Panc1 (cell line): ENCODE measurements at regions not wholly inside any gene's neighbourhood (a gene's known extent, or its start where the extent isn't known, plus 50 kb on each side); places are given as distances from the start of the nearest gene placed in this dataset.

Experiments
- ATAC-seq: fragments of 200-7000 bp; cut with Tn5 transposase; 2 replicates; pipeline ENCODE4 v1.9.1; 2020; ENCODE audit warnings: mild to moderate bottlenecking, moderate library complexity
- BruUV-seq: library from RNA; stranded (reverse); fragments of 400-500 nt; replicated peaks from 2 replicates; lab custom pipeline; 2021; lab: Mats Ljungman, UMichigan
- CTCF ChIA-PET: fragments of 300-600 bp; sonication (Branson Sonifier 250); formaldehyde crosslinking; loops from one replicate; lab custom pipeline; 2022; ENCODE audit warnings: antibody characterized with exemption; lab: Charles Lee
- POLR2A ChIA-PET: fragments of 300-600 bp; sonication (Branson Sonifier 250); formaldehyde crosslinking; loops from one replicate; lab custom pipeline; 2022; ENCODE audit warnings: antibody characterized with exemption; lab: Charles Lee
- DNase-seq: peaks from one replicate; pipeline ENCODE4 v3.0.0-alpha.2; 2010; ENCODE audit warnings: low read depth, low spot score
- H3K27ac ChIP-seq: 2 replicates; pipeline ENCODE4 v1.5.1; 2011; ENCODE audit warnings: mild to moderate bottlenecking, low read length, inconsistent platforms
- H3K27me3 ChIP-seq: fragments of 200-500 bp; sonication (Bioruptor generic); 2 replicates; pipeline ENCODE4 v1.6.0; 2014; ENCODE audit warnings: low read length, inconsistent platforms; ENCODE audit not compliant: control insufficient read depth, insufficient read depth
- H3K36me3 ChIP-seq: fragments of 200-500 bp; sonication (Bioruptor generic); 2 replicates; pipeline ENCODE4 v1.5.1; 2014; ENCODE audit warnings: inconsistent platforms, mild to moderate bottlenecking, low read length, moderate library complexity; ENCODE audit not compliant: control insufficient read depth, insufficient read depth
- H3K4me1 ChIP-seq: 2 replicates; pipeline ENCODE4 v1.5.1; 2011; ENCODE audit warnings: inconsistent platforms, mild to moderate bottlenecking, low read length, moderate library complexity; ENCODE audit not compliant: control insufficient read depth, insufficient read depth
- H3K4me3 ChIP-seq, 2 experiments: 2 replicates each; pipeline ENCODE4 v1.5.1; 2011 to 2012; ENCODE audit warnings: low read depth in 2 of 2, low read length in 2 of 2, mild to moderate bottlenecking in 2 of 2, inconsistent platforms in 1 of 2, moderate library complexity in 1 of 2
- H3K9me3 ChIP-seq: fragments of 200-500 bp; sonication (Bioruptor generic); 2 replicates; pipeline ENCODE4 v1.5.1; 2014; ENCODE audit warnings: low read depth, mild to moderate bottlenecking, inconsistent platforms, low read length, moderate library complexity; ENCODE audit not compliant: control insufficient read depth, insufficient read depth
- POLR2AphosphoS5 ChIP-seq: IDR thresholded peaks from 2 replicates; pipeline ENCODE4 v1.6.1; 2012; ENCODE audit warnings: mild to moderate bottlenecking, low read depth, low read length, moderate library complexity
- SIN3A ChIP-seq: IDR thresholded peaks from 2 replicates; pipeline ENCODE4 v1.6.1; 2012; ENCODE audit warnings: low read depth, mild to moderate bottlenecking, low read length, moderate library complexity, borderline replicate concordance; ENCODE audit not compliant: insufficient read depth
- TCF7L2 ChIP-seq: IDR thresholded peaks from 2 replicates; pipeline ENCODE4 v1.6.1; 2011; ENCODE audit warnings: mild to moderate bottlenecking, low read depth, low read length, inconsistent platforms
- in situ Hi-C: cut with HindIII; loops from 2 replicates; pipeline ENCODE4 v1.10.0; 2016; ENCODE audit warnings: low sequenced_read_pairs, low pct_unique_long_range_greater_than_20kb
- intact Hi-C: fragments of 100-400 bp; cut with micrococcal nuclease; formaldehyde crosslinking; loops from one replicate; pipeline ENCODE4 v1.10.0; 2022; ENCODE audit not compliant: unreplicated experiment
- TF ChIP-seq, protein P1 (sequence below), 2 experiments: IDR thresholded peaks; 2 replicates each; pipeline ENCODE4 v1.6.1; 2011 to 2012; ENCODE audit warnings: low read depth in 2 of 2, control low read depth in 1 of 2, low read length in 1 of 2, mild to moderate bottlenecking in 1 of 2, moderate library complexity in 1 of 2; ENCODE audit not compliant: insufficient read depth in 1 of 2
- TF ChIP-seq, protein P2 (sequence below): fragments of 450-650 bp; IDR thresholded peaks from 2 replicates; pipeline ENCODE4 v1.5.1; 2017; ENCODE audit warnings: mild to moderate bottlenecking

DNA sequence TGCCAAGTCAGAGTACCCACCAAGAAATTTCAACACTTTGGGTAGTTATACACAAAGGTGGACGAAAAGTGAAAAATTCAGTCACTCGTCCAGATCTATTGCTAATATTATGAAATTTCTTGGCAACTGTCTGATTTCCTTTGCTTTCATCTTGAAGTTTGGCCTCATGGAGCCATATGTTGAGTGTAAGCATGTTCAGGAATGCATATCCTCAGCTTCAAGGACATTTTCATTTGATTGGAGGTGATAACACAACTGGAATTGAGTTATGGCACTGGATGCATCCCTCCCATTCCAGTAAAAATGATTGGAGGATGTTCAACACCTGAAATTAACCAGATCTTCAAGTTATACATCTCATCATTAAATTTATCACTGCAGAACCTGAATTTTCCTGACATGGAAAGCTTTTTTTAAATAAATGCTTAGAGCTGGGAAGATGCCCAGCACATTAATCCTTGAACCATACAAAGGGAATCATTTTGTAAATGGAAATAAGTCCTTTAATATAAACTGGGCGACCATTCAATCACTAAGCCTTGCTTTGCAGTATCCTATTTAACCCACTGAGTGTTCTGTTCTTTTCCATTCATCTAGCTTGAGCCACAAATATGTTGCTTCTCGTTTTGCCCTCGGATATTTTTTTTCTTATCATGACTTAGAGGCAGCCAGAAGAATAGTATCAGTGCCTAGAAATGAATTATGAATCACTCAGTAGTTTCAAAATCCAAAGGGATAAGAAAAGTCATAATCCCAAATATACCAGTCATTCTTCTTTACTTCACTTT, 273.7 kb upstream of the PIK3R1 start:
- intact Hi-C loops: no loop called here
- no peaks in the 10 kb centered on the region for H3K4me1 ChIP-seq
- no TSS peak for BruUV-seq
- ATAC-seq: no peak
- in situ Hi-C loops: no loop called here
- no peak for DNase-seq
- no peak overlapping the region for H3K4me3 ChIP-seq
- no peak overlapping the region for H3K27ac ChIP-seq
- TF ChIP-seq TCF7L2: no peak
- no peak for TF ChIP-seq SIN3A
- TF ChIP-seq, protein P1, sequence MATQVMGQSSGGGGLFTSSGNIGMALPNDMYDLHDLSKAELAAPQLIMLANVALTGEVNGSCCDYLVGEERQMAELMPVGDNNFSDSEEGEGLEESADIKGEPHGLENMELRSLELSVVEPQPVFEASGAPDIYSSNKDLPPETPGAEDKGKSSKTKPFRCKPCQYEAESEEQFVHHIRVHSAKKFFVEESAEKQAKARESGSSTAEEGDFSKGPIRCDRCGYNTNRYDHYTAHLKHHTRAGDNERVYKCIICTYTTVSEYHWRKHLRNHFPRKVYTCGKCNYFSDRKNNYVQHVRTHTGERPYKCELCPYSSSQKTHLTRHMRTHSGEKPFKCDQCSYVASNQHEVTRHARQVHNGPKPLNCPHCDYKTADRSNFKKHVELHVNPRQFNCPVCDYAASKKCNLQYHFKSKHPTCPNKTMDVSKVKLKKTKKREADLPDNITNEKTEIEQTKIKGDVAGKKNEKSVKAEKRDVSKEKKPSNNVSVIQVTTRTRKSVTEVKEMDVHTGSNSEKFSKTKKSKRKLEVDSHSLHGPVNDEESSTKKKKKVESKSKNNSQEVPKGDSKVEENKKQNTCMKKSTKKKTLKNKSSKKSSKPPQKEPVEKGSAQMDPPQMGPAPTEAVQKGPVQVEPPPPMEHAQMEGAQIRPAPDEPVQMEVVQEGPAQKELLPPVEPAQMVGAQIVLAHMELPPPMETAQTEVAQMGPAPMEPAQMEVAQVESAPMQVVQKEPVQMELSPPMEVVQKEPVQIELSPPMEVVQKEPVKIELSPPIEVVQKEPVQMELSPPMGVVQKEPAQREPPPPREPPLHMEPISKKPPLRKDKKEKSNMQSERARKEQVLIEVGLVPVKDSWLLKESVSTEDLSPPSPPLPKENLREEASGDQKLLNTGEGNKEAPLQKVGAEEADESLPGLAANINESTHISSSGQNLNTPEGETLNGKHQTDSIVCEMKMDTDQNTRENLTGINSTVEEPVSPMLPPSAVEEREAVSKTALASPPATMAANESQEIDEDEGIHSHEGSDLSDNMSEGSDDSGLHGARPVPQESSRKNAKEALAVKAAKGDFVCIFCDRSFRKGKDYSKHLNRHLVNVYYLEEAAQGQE (IDR thresholded peaks at IDR 0.05; ENCODE audit: insufficient read depth in 1 of 2, low read depth in 2 of 2, low read length in 1 of 2): no peak
- TF ChIP-seq, protein P2, sequence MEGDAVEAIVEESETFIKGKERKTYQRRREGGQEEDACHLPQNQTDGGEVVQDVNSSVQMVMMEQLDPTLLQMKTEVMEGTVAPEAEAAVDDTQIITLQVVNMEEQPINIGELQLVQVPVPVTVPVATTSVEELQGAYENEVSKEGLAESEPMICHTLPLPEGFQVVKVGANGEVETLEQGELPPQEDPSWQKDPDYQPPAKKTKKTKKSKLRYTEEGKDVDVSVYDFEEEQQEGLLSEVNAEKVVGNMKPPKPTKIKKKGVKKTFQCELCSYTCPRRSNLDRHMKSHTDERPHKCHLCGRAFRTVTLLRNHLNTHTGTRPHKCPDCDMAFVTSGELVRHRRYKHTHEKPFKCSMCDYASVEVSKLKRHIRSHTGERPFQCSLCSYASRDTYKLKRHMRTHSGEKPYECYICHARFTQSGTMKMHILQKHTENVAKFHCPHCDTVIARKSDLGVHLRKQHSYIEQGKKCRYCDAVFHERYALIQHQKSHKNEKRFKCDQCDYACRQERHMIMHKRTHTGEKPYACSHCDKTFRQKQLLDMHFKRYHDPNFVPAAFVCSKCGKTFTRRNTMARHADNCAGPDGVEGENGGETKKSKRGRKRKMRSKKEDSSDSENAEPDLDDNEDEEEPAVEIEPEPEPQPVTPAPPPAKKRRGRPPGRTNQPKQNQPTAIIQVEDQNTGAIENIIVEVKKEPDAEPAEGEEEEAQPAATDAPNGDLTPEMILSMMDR: no peak
- no peak for TF ChIP-seq POLR2AphosphoS5
- ChIA-PET POLR2A (no interaction called here), CTCF (no interaction called here)
- H3K36me3 ChIP-seq: no peaks in the 10 kb centered on the region
- no peaks in the 10 kb centered on the region for H3K27me3 ChIP-seq
- H3K9me3 ChIP-seq: no peaks in the 10 kb centered on the region

DNA sequence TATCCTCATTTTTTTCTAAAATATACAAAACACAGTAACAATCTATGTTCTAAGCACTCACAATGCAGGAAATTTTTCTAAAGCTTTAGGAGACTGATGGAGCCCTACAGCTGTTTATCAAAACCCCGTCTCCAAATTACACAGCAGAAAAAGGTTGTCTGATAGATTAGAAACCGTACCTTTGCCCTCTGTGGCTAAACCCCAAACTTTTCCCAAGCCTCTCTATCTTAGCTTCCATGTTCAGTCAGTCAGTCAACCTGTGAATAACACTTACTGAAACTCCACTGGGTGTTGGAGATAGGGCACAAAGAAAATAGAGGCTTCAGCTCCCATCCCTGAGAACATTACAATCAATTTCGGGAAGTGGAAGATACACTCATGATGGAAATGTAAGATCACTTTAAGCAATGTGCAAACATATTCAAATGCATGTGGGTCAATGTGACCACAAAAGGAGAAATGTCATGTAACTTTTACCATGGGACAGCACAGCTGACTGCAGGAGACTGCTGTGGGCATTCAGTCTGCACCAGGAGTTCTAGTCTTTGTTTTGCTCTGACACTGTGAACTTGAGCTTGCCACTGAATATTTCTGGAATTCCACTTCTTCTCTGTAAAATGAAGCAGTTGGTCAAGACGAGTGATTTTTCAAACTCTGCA, 279.5 kb upstream of the PIK3R1 start:
- POLR2A ChIA-PET: no interaction called here
- Histone ChIP-seq H3K4me3 (no peak overlapping the region), H3K27me3 (no peaks in the 10 kb centered on the region), H3K27ac (no peak overlapping the region), H3K4me1 (no peaks in the 10 kb centered on the region), H3K9me3 (no peaks in the 10 kb centered on the region), H3K36me3 (no peaks in the 10 kb centered on the region)
- DNase-seq (no peak), ATAC-seq (no peak)
- CTCF ChIA-PET: interaction anchor here (0.6 kb wide), 1 partner anchor 186 kb away, joined by 3 read pairs; no protein-coding TSS in a partner anchor
- TF ChIP-seq POLR2AphosphoS5 (no peak), SIN3A (no peak), TCF7L2 (no peak)
- TF ChIP-seq, protein P2: no peak
- TF ChIP-seq, protein P1 (IDR thresholded peaks at IDR 0.05; ENCODE audit: insufficient read depth in 1 of 2, low read depth in 2 of 2, low read length in 1 of 2): no peak
- intact Hi-C loops: no loop called here
- no TSS peak for BruUV-seq
- in situ Hi-C loops: no loop called here
